Astrocyte of the cerebellum (primary cell): ENCODE measurements at regions not wholly inside any gene's neighbourhood (a gene's known extent, or its start where the extent isn't known, plus 50 kb on each side); places are given as distances from the start of the nearest gene placed in this dataset.

Experiments used
- DNase-seq: peaks from one replicate; pipeline ENCODE4 v3.0.0-alpha.2; 2011; ENCODE audit warnings: low read depth
- H3K4me3 ChIP-seq: 2 replicates; pipeline ENCODE4 v1.5.1; 2011; ENCODE audit warnings: mild to moderate bottlenecking, low read depth, low read length, moderate library complexity
- CTCF ChIP-seq: IDR thresholded peaks from 2 replicates; pipeline ENCODE4 v1.5.1; 2012; ENCODE audit warnings: low read length, low read depth, moderate library complexity, mild to moderate bottlenecking; ENCODE audit errors: missing control alignments
- in situ Hi-C: cut with HindIII; loops from 2 replicates; pipeline ENCODE4 v1.10.0; 2017; ENCODE audit warnings: low sequenced_read_pairs

- TF ChIP-seq CTCF, result no peak
- in situ Hi-C loops, result no loop called here
- no peak for DNase-seq
- H3K4me3 ChIP-seq, result no peak overlapping the region
Observed at GRCh38 chr20:56934888-56935287, 305.8 kb downstream of the TFAP2C start.

GRCh38 chr20:56940466-56940865 is 311.4 kb downstream of the TFAP2C start:
- no peak for TF ChIP-seq CTCF
- no peak for DNase-seq
- H3K4me3 ChIP-seq, result no peak overlapping the region
- in situ Hi-C loops, result loop anchor here (5.0 kb wide), 1 partner anchor 57 kb away; no protein-coding TSS in a partner anchor

- DNase-seq, result no peak
- in situ Hi-C loops, result loop anchor here (5.0 kb wide), 1 partner anchor 56 kb away; no protein-coding TSS in a partner anchor
- TF ChIP-seq CTCF, result no peak
- no peak overlapping the region for H3K4me3 ChIP-seq
Observed at GRCh38 chr20:56941101-56941686, 312.1 kb downstream of the TFAP2C start.

GRCh38 chr20:56943946-56944945 is 315.1 kb downstream of the TFAP2C start:
- in situ Hi-C loops, result loop anchor here (5.0 kb wide), 1 partner anchor 53 kb away; no protein-coding TSS in a partner anchor
- DNase-seq, result no peak
- no peak overlapping the region for H3K4me3 ChIP-seq
- no peak for TF ChIP-seq CTCF

GRCh38 chr20:56945057-56945456 is 316.0 kb downstream of the TFAP2C start:
- no peak for TF ChIP-seq CTCF
- no peak overlapping the region for H3K4me3 ChIP-seq
- in situ Hi-C loops, result no loop called here
- DNase-seq, result no peak

GRCh38 chr20:56945901-56946300 is 316.8 kb downstream of the TFAP2C start:
- no peak for DNase-seq
- no peak for TF ChIP-seq CTCF
- no peak overlapping the region for H3K4me3 ChIP-seq
- in situ Hi-C loops, result no loop called here
